Activated CD8-positive, alpha-beta memory T cell treated with anti-CD3 and anti-CD28 coated beads for 48 hours (primary cell): ENCODE measurements at regions not wholly inside any gene's neighbourhood (a gene's known extent, or its start where the extent isn't known, plus 50 kb on each side); places are given as distances from the start of the nearest gene placed in this dataset.

Experiments
- DNase-seq, 3 experiments: peaks; one replicate each; pipeline ENCODE4 v3.0.0-alpha.2; 2020; ENCODE audit warnings: low read depth in 2 of 3, low spot score in 2 of 3

GRCh38 chr13:82447416-82448077 lies 1434.7 kb downstream of the SLITRK1 start:
- no peak for DNase-seq

DNA sequence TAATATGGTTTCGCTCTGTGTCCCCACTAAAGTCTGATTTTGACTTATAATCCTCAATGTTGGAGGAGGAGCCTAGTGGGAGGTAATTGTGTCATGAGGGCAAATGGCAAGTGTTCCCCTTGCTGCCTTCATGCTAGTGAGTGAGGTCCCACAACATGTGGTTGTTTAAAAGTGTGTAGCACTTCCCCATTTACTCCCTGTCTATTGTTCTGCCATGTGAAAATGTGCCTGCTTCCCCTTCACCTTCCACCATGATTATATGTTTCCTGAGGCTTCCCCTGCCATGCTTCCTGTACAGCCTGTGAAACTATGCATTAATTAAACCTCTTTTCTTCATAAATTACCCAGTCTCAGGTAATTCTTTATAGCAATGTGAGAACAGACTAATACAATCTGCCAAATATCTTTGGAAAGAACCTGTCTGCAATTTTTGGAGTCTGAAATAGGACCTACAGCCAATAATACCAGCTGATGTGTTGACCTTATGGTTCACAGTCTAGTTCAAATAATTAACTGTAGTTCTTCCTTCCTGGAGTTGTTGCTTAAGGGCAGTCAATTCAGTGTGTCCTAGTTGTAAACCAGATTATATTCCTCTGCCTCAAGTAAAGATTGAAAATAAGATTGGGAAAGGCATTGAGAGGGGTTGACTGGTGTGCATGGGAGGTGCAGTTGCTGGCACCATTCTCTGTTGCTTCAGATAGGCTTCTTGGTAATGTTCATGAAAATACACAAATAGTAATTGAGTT lies 1442.9 kb downstream of the SLITRK1 start:
- no peak for DNase-seq

- no peak for DNase-seq
Measured at GRCh38 chr13:82438320-82438719, 1444.0 kb downstream of the SLITRK1 start.

- no peak for DNase-seq
Measured at GRCh38 chr13:82436099-82436585, 1446.1 kb downstream of the SLITRK1 start.

DNA sequence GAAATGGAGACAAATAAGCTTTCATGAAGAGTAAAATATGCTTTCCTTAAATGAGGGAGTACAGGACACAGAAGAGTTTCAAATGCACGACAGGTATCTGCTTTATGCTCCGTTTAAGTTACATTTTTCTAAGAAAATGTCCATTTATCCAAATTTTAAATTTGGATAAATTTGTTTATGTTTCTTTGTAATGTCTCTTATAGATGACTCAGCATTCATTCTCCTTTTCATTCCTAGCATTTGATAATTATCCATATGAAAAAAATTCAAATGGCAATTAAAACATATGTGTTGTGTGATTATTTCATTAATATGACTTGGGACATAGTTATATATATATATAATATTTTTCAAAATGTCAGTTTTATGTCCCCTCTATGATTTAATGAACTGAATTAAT lies 1449.3 kb downstream of the SLITRK1 start:
- no peak for DNase-seq

DNA sequence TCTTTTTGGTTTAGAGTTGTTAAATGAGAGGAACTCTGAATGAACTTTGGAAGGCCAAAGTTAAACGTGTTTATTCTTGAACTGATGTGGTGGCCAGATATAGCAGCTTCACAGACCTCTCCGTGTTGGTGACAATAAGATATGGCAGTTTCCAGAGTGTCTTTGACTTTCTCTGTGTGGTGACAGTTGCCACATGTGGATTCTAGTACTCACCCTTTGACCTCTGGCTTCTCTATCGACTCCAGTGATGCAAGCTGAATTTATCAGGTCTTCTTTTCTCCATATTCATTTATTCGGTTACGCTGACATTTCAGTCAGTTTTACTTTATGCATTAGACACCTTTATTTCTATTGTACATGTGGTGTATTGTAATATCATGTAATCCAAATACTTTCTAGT lies 1469.5 kb downstream of the SLITRK1 start:
- DNase-seq: no peak

DNA sequence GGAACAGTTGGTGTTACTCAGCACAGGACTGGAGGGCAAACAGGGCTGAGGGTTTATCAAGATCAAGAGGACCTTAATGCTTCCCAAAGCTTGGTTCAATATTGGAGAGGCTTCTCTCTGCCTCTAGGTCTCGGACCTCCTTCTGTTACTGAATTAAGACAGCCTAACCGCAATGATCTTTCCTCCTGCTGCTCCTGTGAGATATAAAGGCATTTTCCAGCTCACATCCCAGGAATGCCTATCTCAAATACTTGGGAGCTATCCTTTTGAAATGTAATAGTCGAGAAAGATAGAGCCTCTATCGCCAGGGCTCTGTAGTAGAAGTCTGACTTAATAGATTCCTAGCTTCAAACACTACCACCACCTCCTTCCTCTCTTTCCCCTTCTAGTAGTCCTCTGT lies 1475.0 kb downstream of the SLITRK1 start:
- no peak for DNase-seq

DNA sequence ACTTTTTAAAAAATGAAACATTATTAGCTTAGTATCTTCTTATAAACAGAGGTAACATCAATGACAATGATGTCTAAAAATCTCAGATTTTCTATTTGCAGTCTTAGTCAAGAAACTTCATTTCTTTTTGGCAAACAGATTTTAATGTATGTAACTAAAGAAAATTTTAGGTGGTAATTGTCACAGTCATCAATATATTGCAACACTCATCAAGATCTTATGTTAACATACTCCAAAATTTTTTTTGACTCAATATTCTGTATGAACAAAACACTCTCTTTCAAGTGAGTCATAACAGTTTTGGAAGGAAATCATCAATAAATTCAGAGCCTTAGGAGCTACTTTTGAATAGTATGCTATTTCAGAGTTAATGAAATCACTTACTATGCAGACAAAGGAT lies 1507.6 kb downstream of the SLITRK1 start:
- DNase-seq: no peak

- no peak for DNase-seq
Measured at GRCh38 chr13:82370316-82370715, 1512.0 kb downstream of the SLITRK1 start.

DNA sequence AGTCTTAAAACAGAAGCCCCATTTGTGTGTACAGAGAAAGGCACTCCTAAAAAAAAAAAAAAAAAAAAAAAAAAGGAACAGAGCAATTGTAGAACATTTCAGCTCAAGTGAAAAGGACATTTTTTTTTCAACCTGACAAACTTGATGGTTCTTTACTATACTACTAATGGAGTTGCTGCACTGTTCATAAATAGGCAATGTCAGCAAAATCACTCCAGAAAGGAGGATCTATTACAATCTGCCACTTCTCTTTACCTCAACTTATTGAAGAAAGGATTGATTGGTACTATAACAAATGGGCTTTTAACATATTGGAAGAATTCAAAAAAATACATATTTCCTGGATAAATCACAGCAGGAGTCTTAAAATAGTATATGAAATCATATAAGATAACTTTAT lies 1517.7 kb downstream of the SLITRK1 start:
- DNase-seq: no peak

DNA sequence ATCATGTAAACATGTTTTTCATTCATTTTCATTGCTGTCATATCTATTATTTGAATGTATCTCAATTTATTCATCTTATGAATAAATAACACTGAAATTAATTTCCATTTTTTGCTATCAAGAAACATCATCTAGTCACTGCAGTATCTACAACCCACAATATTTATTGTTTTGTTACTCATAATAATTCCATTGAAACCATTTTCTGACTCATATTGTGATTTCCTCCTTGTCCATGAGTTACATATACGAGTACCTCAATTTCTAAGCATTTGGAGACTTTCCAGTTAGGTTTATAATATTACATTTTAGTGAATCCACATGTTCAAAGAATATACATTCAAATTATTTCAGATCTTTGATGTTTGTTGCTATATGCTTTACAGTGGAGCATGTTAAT lies 1524.0 kb downstream of the SLITRK1 start:
- no peak for DNase-seq

DNA sequence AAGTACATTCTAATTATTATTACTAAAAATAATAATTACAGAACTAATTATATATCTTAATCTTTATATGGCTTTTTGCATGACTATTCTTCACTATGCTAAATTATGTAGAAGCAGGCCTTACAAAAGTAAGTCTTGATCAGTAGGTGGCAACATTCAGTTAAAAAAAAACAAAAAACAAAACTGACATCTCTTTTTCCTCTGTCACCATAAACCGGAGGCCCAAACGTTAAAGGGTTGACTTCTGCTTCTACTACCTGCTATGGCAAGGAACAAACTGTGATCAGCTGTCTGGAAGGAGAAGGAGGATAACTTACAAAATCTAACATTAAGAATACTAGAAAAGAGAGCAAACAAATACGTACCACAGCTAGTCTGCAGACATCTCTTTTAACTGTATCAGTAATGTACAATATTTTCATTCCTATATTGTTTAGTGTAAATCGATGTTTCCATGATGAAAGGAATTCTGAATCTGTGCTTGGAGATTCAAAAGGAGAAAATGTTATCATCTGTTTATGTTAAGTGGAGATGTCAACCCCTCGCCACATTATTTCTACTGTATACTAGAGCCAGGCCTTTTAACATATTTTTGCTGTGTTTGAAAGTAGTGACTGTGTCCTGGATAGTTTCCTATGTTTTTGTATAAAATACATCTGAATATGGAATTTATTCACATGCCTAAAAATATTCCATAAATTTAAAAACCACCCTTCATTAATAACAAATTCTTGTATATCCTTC lies 1525.4 kb downstream of the SLITRK1 start:
- no peak for DNase-seq

DNA sequence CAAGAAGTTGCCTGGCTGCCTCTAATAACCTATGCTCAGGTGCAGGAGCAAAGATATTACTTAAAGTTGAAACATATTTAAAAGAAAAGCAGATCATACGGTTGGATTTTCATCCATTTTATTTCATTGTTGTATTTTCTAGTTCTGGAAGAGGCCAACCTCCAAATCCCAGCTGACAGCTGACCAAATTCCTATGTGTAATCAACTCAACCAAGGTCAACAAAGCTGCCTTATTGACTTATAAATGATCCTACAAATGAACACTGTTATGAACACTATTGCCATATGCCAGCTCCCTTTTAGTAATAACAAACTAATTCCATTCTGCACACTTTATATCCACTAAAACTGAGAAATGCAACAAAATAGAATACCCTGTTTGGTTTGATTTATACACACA lies 1537.4 kb downstream of the SLITRK1 start:
- no peak for DNase-seq

DNA sequence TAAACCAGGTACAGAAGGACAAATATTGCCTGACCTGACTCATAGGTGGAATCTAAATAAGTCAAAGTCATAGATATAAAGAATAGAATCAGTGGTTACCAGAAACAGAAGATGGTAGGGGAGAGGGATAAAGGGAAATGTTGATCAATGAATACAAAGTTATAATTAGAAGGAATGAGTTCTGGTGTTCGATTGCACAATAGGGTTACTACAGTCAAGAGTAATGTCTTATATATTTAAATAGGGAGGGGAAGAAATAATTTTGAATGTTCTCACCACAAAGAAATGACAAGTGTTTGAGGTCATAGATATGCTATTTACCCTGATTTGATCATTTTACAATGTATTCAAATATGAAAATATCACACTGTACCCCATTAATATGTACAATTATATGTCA lies 1541.2 kb downstream of the SLITRK1 start:
- no peak for DNase-seq

GRCh38 chr13:82330499-82330898 lies 1551.8 kb downstream of the SLITRK1 start:
- DNase-seq: no peak

- no peak for DNase-seq
Measured at GRCh38 chr13:82323101-82323500, 1559.2 kb downstream of the SLITRK1 start.

DNA sequence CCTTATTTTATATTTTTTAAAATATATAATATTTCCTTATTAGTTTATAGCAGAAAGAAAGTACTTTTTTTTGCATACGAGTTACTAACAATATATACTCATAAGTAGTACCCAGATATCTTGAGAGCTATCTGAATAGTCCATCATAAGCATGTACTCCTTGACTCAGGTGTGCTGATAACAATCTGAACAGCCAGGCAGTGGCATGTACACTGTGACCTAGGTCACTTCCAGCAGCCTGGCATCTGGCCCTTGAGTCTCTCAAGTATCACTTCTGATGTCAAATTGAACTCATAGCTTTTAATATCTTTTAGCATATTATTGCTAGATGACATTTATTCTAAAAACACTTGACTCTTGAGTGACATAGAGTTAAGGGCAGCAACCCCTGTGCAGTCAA lies 1576.7 kb downstream of the SLITRK1 start:
- DNase-seq: no peak

GRCh38 chr13:82298106-82298505 lies 1584.2 kb downstream of the SLITRK1 start:
- no peak for DNase-seq

GRCh38 chr13:82294226-82294625 lies 1588.0 kb downstream of the SLITRK1 start:
- DNase-seq: no peak

DNA sequence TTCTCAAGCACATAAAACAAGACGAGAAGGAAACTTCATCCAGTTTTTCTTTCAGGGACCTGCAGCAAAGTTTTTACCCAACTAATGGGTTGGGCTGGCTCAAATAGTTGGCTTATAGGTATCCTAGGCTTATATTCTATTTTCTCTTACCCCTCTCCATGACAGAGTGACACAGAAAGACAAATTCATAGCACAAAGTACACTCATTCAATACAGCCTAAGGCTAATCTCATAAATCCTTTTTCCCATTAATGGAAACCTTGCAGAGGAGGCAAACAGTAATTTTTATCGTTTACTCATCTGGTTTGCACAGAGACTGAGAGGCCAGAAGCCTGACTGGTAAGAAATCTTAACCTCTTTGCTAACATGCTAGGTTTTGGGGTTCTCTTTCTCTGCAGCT lies 1589.9 kb downstream of the SLITRK1 start:
- no peak for DNase-seq

DNA sequence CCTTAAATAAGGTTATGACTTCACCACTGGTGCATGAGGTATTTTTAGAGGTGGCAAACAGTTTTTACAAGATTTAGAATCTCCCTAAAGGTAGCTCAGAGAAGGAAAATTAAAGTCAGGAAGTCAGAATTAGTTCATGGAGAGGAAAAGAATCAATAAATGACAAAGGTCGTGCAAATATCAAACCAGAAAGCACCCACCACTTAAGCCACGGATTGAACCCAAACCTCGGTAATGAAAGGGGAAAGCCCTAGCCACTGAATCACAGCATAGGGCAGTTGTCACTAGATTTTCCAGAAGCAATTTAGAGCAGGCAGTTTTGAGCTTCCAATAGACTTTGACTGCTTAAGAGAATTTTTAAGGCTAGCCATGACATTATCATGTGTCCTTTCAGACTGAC lies 1590.4 kb downstream of the SLITRK1 start:
- DNase-seq: no peak

GRCh38 chr13:82275644-82276043 lies 1606.6 kb downstream of the SLITRK1 start:
- no peak for DNase-seq
